GM12878 (cell line): ENCODE measurements at regions not wholly inside any gene's neighbourhood (a gene's known extent, or its start where the extent isn't known, plus 50 kb on each side); places are given as distances from the start of the nearest gene placed in this dataset.
A peak's percentile ranks its signal among the peaks of the same experiment; 100 is the strongest.

ENCODE experiments used
- ATAC-seq: fragments of 200-7000 bp; cut with Tn5 transposase; 3 replicates; pipeline ENCODE4 v1.9.1; 2020; ENCODE audit warnings: mild to moderate bottlenecking, moderate library complexity
- BruUV-seq: library from RNA; stranded (reverse); fragments of 400-500 nt; replicated peaks from 2 replicates; lab custom pipeline; 2021; lab: Mats Ljungman, UMichigan
- CTCF ChIA-PET: fragments of 300-600 bp; sonication (Branson Sonifier 250); formaldehyde crosslinking; extraction: SDS; loops from one replicate; lab custom pipeline; 2021; ENCODE audit warnings: inconsistent platforms; lab: Yijun Ruan, JAX
- POLR2A ChIA-PET: fragments of 350-600 bp; formaldehyde crosslinking; extraction: SDS; loops from one replicate; lab custom pipeline; 2021; ENCODE audit warnings: inconsistent platforms; lab: Charles Lee
- RAD21 ChIA-PET: fragments of 300-600 bp; sonication (Branson Sonifier 250); formaldehyde crosslinking; loops from one replicate; lab custom pipeline; 2023; ENCODE audit warnings: antibody characterized with exemption; ENCODE audit not compliant: unreplicated experiment; lab: Charles Lee
- SMC1A ChIA-PET: fragments of 300-600 bp; sonication (Branson Sonifier 250); formaldehyde crosslinking; loops from one replicate; lab custom pipeline; 2023; ENCODE audit not compliant: unreplicated experiment, uncharacterized antibody; lab: Charles Lee
- DNase-seq: peaks from one replicate; pipeline ENCODE4 v3.0.0-alpha.2; 2011; ENCODE audit warnings: low read depth, low spot score
- FAIRE-seq: peaks from 3 replicates; lab custom pipeline; 2011; peaks lifted over from hg19 to GRCh38; lab: Jason Lieb, UNC
- H2AFZ ChIP-seq: 2 replicates; pipeline ENCODE4 v1.6.0; 2011; ENCODE audit warnings: low read depth, low read length, control low read depth; ENCODE audit not compliant: control insufficient read depth
- H3K27ac ChIP-seq: 2 replicates; pipeline ENCODE4 v1.5.1; 2011; ENCODE audit warnings: control low read depth; ENCODE audit not compliant: control insufficient read depth, insufficient read depth
- H3K27me3 ChIP-seq, 2 experiments: replicated peaks in 1 of 2; 2 replicates each; pipeline versions ENCODE4 v1.6.0 to v1.6.1; 2011; ENCODE audit warnings: low read length in 1 of 2; ENCODE audit not compliant: control insufficient read depth in 2 of 2, insufficient read depth in 2 of 2
- H3K36me3 ChIP-seq, 2 experiments: 2 replicates each; pipeline ENCODE4 v1.5.1; 2011; ENCODE audit warnings: low read length in 1 of 2; ENCODE audit not compliant: control insufficient read depth in 2 of 2, insufficient read depth in 2 of 2
- H3K4me1 ChIP-seq: 2 replicates; pipeline ENCODE4 v1.6.1; 2011; ENCODE audit warnings: mild to moderate bottlenecking, low read length, moderate library complexity, mixed read lengths; ENCODE audit not compliant: control insufficient read depth, insufficient read depth
- H3K4me2 ChIP-seq: 2 replicates; pipeline ENCODE4 v1.6.0; 2011; ENCODE audit warnings: control low read depth; ENCODE audit not compliant: control insufficient read depth, insufficient read depth
- H3K4me3 ChIP-seq: fragments of 200-600 bp; sonication (generic); 2 replicates; pipeline ENCODE4 v1.5.1; 2016
- H3K79me2 ChIP-seq: 2 replicates; pipeline ENCODE4 v1.6.0; 2011; ENCODE audit warnings: low read length; ENCODE audit not compliant: control insufficient read depth, insufficient read depth
- H3K9ac ChIP-seq: 2 replicates; pipeline ENCODE4 v1.8.0; 2011; ENCODE audit warnings: low read length, control low read depth, mixed read lengths; ENCODE audit not compliant: control insufficient read depth, insufficient read depth
- H3K9me3 ChIP-seq: replicated peaks from 3 replicates; pipeline ENCODE4 v1.5.1; 2011; ENCODE audit warnings: mild to moderate bottlenecking, low read length; ENCODE audit not compliant: control insufficient read depth, insufficient read depth
- H4K20me1 ChIP-seq: 2 replicates; pipeline ENCODE4 v1.6.0; 2011; ENCODE audit not compliant: control insufficient read depth, insufficient read depth
- CBFB ChIP-seq: IDR thresholded peaks from 2 replicates; pipeline ENCODE4 v1.6.1; 2016; ENCODE audit warnings: antibody characterized with exemption, low read depth
- CTCF ChIP-seq, 3 experiments: IDR thresholded peaks in 2 of 3; conservative IDR thresholded peaks in 1 of 3; 2 replicates each; pipeline ENCODE4 v1.5.1; 2011; ENCODE audit warnings: low read depth in 3 of 3, low read length in 3 of 3, mild to moderate bottlenecking in 3 of 3, control low read depth in 2 of 3, moderate library complexity in 2 of 3, inconsistent platforms in 1 of 3, mixed read lengths in 1 of 3; ENCODE audit not compliant: control insufficient read depth in 2 of 3, insufficient read depth in 1 of 3; ENCODE audit errors: extremely low read depth in 1 of 3
- NR2C2 ChIP-seq: IDR thresholded peaks from 2 replicates; pipeline ENCODE4 v1.6.1; 2011; ENCODE audit warnings: borderline replicate concordance, low read depth; ENCODE audit not compliant: control insufficient read depth, insufficient read length
- ZBED1 ChIP-seq: IDR thresholded peaks from 2 replicates; pipeline ENCODE4 v1.6.1; 2016; ENCODE audit warnings: borderline replicate concordance
- WGBS: methylation state at CpG from one replicate; pipeline ENCODE4 v1.1.6; 2016; ENCODE audit warnings: low lambda C conversion rate; ENCODE audit not compliant: insufficient replicate concordance, insufficient coverage; ENCODE audit errors: missing lambda C conversion rate; 5-methylcytosine and 5-hydroxymethylcytosine counted together
- in situ Hi-C: fragments of 300-500 bp; cut with MboI; formaldehyde crosslinking; loops from 9 replicates; pipeline ENCODE4 v1.14.3; 2018; ENCODE audit warnings: mixed read lengths
- intact Hi-C: fragments of 100-400 bp; cut with micrococcal nuclease; formaldehyde crosslinking; loops from one replicate; pipeline ENCODE4 v1.14.2; 2022; ENCODE audit not compliant: unreplicated experiment

DNA sequence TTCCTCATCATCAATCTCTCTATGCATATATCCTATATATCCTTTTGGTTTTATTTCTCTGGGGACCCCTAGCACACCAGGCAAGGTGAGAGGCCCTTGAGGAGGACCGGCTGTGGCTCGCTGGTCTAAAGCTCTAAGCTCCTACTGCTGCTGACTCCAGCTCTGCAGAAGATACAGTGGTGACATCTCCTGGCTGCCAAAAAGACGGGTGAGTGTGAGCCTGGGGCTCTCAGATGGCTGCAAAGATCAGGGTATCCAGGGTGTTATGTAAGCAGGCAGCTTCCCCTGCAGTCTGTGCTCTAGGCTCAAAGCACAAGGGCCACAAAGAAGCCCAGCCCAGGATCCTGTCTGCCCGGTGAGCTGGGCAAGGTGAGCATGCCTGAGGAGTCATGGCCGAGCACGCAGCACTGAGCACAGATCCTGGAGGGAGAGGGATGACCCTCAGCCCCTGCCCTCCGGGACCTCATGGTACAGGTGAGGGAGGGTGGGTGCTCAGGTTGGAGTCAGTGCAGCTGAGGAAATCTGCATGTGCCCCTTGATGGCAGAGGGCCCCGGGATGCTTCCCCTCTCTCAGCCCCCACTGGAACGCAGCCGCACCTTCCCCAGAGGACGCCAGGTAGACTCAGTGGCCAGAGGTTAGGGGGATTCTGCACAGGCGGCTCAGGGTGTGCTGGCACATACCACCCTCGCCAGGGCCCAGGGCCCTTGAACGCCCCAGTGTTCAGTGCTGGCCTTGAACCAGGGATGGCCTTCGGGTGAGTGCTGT, 95.4 kb upstream of the INSIG1 start:
- Histone ChIP-seq H3K4me3 (no peak overlapping the region), H3K4me1 (peaks cover 32% of the 10 kb centered on the region), H2AFZ (no peak overlapping the region), H3K9me3 (peaks cover 5% of the 10 kb centered on the region; the same call in 2 of the 3 replicates), H3K27me3 (no peaks in the 10 kb centered on the region), H4K20me1 (no peaks in the 10 kb centered on the region), H3K9ac (no peak overlapping the region), H3K79me2 (no peaks in the 10 kb centered on the region), H3K27ac (no peak overlapping the region), H3K4me2 (no peak overlapping the region), H3K36me3 (no peaks in the 10 kb centered on the region)
- ChIA-PET RAD21 (no interaction called here), SMC1A (interaction anchor here (1.2 kb wide), 1 partner anchor 275 kb away, joined by 4 read pairs; no protein-coding TSS in a partner anchor), CTCF (interaction anchor here (0.7 to 2.3 kb wide), 3 partner anchors 12 to 289 kb away, joined by 3 to 7 read pairs (median 3); no protein-coding TSS in a partner anchor), POLR2A (interaction anchor here (1.1 kb wide), 1 partner anchor 95 kb away, joined by 3 read pairs; the partner anchor contains the start of gene INSIG1)
- in situ Hi-C loops (loop anchor here (5.0 to 10.0 kb wide), 3 partner anchors 93 to 553 kb away; partner anchors contain the start of gene INSIG1), intact Hi-C loops (loop anchor here (10.0 kb wide), 3 partner anchors 367 to 553 kb away; partner anchors contain the start of gene RBM33)
- FAIRE-seq (no peak), ATAC-seq (no peak), DNase-seq (no peak)
- over 99% methylated on average over 13 of the region's 15 CpGs for WGBS
- BruUV-seq: no TSS peak
- TF ChIP-seq CBFB (no peak), NR2C2 (no peak), CTCF (IDR thresholded peaks at IDR 0.05 in 2 of 3, conservative IDR thresholded peaks at IDR 0.05 in 1 of 3; ENCODE audit: control insufficient read depth in 2 of 3, extremely low read depth in 1 of 3, insufficient read depth in 1 of 3, low read depth in 3 of 3, low read length in 3 of 3) (0 out of 6 replicates have a peak, but pooled peaks of 1 of the 3 experiments have one; percentile 3), ZBED1 (no peak)
